PC-3 (cell line): ENCODE measurements at regions not wholly inside any gene's neighbourhood (a gene's known extent, or its start where the extent isn't known, plus 50 kb on each side); places are given as distances from the start of the nearest gene placed in this dataset.

ENCODE experiments used
- ATAC-seq: fragments of 200-7000 bp; cut with Tn5 transposase; 2 replicates; pipeline ENCODE4 v1.9.1; 2020; ENCODE audit warnings: mild to moderate bottlenecking, moderate library complexity
- BruUV-seq: library from RNA; stranded (reverse); fragments of 400-500 nt; replicated peaks from 2 replicates; lab custom pipeline; 2021; lab: Mats Ljungman, UMichigan
- CTCF ChIA-PET: fragments of 300-600 bp; sonication (Branson Sonifier 250); formaldehyde crosslinking; loops from one replicate; lab custom pipeline; 2022; ENCODE audit warnings: antibody characterized with exemption; lab: Charles Lee
- POLR2A ChIA-PET: fragments of 300-600 bp; sonication (Branson Sonifier 250); formaldehyde crosslinking; loops from one replicate; lab custom pipeline; 2022; ENCODE audit warnings: antibody characterized with exemption; ENCODE audit not compliant: unreplicated experiment; lab: Charles Lee
- DNase-seq: peaks from one replicate; pipeline ENCODE4 v3.0.0-alpha.2; 2015
- H2AFZ ChIP-seq: fragments of 300-600 bp; sonication (generic); 2 replicates; pipeline ENCODE4 v1.6.0; 2016; ENCODE audit warnings: antibody characterized with exemption, low read length
- H3F3A ChIP-seq: fragments of 300-600 bp; sonication (generic); one replicate; pipeline ENCODE4 v1.6.0; 2017; ENCODE audit warnings: antibody characterized with exemption, low read length, control low read depth, mild to moderate bottlenecking; ENCODE audit not compliant: unreplicated experiment
- H3K27ac ChIP-seq: fragments of 300-600 bp; sonication (generic); 2 replicates; pipeline ENCODE4 v1.5.1; 2016; ENCODE audit warnings: mild to moderate bottlenecking, low read length
- H3K27me3 ChIP-seq: fragments of 300-600 bp; sonication (generic); 2 replicates; pipeline ENCODE4 v1.6.1; 2016; ENCODE audit warnings: low read length, mixed read lengths
- H3K36me3 ChIP-seq: fragments of 300-600 bp; sonication (generic); 2 replicates; pipeline ENCODE4 v1.6.1; 2016; ENCODE audit warnings: low read depth, mixed run types, low read length, mixed read lengths
- H3K4me1 ChIP-seq: fragments of 300-600 bp; sonication (generic); 2 replicates; pipeline ENCODE4 v1.5.1; 2016; ENCODE audit warnings: low read length; ENCODE audit not compliant: insufficient read depth
- H3K4me2 ChIP-seq: fragments of 300-600 bp; sonication (generic); 2 replicates; pipeline ENCODE4 v1.6.0; 2016; ENCODE audit warnings: low read length
- H3K4me3 ChIP-seq: fragments of 300-600 bp; sonication (generic); 2 replicates; pipeline ENCODE4 v1.5.1; 2016; ENCODE audit warnings: mild to moderate bottlenecking, low read length, mixed read lengths
- H3K79me2 ChIP-seq: fragments of 300-600 bp; sonication (generic); 2 replicates; pipeline ENCODE4 v1.6.1; 2017; ENCODE audit warnings: low read length, mixed read lengths
- H3K9ac ChIP-seq: fragments of 300-600 bp; sonication (generic); 2 replicates; pipeline ENCODE4 v1.6.0; 2016; ENCODE audit warnings: mild to moderate bottlenecking, low read length
- H3K9me2 ChIP-seq: fragments of 300-600 bp; sonication (generic); replicated peaks from 2 replicates; pipeline ENCODE4 v1.6.1; 2016; ENCODE audit warnings: mixed run types, low read length, mixed read lengths
- H3K9me3 ChIP-seq: fragments of 300-600 bp; sonication (generic); 2 replicates; pipeline ENCODE4 v1.6.1; 2016; ENCODE audit warnings: low read length, mixed read lengths
- H4K20me1 ChIP-seq: fragments of 300-600 bp; sonication (generic); 2 replicates; pipeline ENCODE4 v1.6.1; 2016; ENCODE audit warnings: low read length, mixed read lengths
- EZH2 ChIP-seq: fragments of 300-600 bp; sonication (generic); IDR thresholded peaks from one replicate; pipeline ENCODE4 v1.6.1; 2017; ENCODE audit warnings: antibody characterized with exemption, mild to moderate bottlenecking, low read length; ENCODE audit not compliant: unreplicated experiment
- EZH2phosphoT487 ChIP-seq: fragments of 300-600 bp; sonication (generic); IDR thresholded peaks from 2 replicates; pipeline ENCODE4 v1.6.1; 2018; ENCODE audit warnings: mild to moderate bottlenecking, antibody characterized with exemption, low read length, borderline replicate concordance
- intact Hi-C: fragments of 100-400 bp; cut with micrococcal nuclease; formaldehyde crosslinking; loops from 2 replicates; pipeline ENCODE4 v1.9.0; 2023
- TF ChIP-seq, protein P1 (sequence below): fragments of 300-600 bp; sonication (generic); conservative IDR thresholded peaks from 2 replicates; pipeline ENCODE4 v1.5.1; 2017; ENCODE audit warnings: antibody characterized with exemption, low read depth, mild to moderate bottlenecking, low read length

- BruUV-seq = no TSS peak
- POLR2A ChIA-PET = no interaction called here
- CTCF ChIA-PET = no interaction called here
These were observed 554.9 kb downstream of the KLHL4 start for GRCh38 chrX:88072339-88073030.

DNA sequence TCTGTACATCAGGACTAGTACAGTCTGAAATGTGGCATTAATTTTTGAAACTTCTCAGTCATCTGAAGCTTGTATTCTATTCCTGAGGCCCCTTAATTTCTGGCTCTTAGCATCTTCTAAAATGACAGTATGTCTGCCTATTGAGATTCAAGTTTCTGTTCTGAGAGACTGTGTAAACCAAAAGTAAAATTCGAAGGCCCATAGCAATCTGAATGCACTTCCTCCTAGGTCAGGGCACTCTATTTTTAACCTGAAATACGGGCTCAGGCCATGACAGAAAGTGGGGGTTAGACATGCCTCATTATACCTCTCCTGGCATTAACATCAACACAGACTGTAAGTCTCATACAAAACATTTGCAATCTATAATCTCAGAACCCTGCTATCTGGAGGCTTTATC is 584.4 kb downstream of the KLHL4 start:
- H3K4me2 ChIP-seq = no peak overlapping the region
- no peaks in the 10 kb centered on the region for H3K79me2 ChIP-seq
- ChIA-PET POLR2A (no interaction called here), CTCF (no interaction called here)
- no peaks in the 10 kb centered on the region for H3K9me2 ChIP-seq
- H3F3A ChIP-seq = no peaks in the 10 kb centered on the region
- no peak for ATAC-seq
- no peaks in the 10 kb centered on the region for H3K36me3 ChIP-seq
- intact Hi-C loops = no loop called here
- H3K4me3 ChIP-seq = no peak overlapping the region
- no peaks in the 10 kb centered on the region for H4K20me1 ChIP-seq
- H3K9ac ChIP-seq = no peak overlapping the region
- H2AFZ ChIP-seq = no peak overlapping the region
- TF ChIP-seq EZH2 (no peak), EZH2phosphoT487 (no peak)
- TF ChIP-seq, protein P1, sequence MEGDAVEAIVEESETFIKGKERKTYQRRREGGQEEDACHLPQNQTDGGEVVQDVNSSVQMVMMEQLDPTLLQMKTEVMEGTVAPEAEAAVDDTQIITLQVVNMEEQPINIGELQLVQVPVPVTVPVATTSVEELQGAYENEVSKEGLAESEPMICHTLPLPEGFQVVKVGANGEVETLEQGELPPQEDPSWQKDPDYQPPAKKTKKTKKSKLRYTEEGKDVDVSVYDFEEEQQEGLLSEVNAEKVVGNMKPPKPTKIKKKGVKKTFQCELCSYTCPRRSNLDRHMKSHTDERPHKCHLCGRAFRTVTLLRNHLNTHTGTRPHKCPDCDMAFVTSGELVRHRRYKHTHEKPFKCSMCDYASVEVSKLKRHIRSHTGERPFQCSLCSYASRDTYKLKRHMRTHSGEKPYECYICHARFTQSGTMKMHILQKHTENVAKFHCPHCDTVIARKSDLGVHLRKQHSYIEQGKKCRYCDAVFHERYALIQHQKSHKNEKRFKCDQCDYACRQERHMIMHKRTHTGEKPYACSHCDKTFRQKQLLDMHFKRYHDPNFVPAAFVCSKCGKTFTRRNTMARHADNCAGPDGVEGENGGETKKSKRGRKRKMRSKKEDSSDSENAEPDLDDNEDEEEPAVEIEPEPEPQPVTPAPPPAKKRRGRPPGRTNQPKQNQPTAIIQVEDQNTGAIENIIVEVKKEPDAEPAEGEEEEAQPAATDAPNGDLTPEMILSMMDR = no peak
- no peak overlapping the region for H3K27ac ChIP-seq
- H3K4me1 ChIP-seq = no peaks in the 10 kb centered on the region
- DNase-seq = no peak
- BruUV-seq = no TSS peak
- H3K9me3 ChIP-seq = no peaks in the 10 kb centered on the region
- H3K27me3 ChIP-seq = no peaks in the 10 kb centered on the region

More at GRCh38 chrX:88072339-88073030, 554.9 kb downstream of the KLHL4 start:
- H3K9ac ChIP-seq = no peak overlapping the region
- no peaks in the 10 kb centered on the region for H3K27me3 ChIP-seq
- no peaks in the 10 kb centered on the region for H3K36me3 ChIP-seq
- ATAC-seq = no peak
- H3K79me2 ChIP-seq = no peaks in the 10 kb centered on the region
- intact Hi-C loops = no loop called here
- H3K4me1 ChIP-seq = no peaks in the 10 kb centered on the region
- H4K20me1 ChIP-seq = no peaks in the 10 kb centered on the region
- DNase-seq = no peak
- no peak overlapping the region for H3K4me2 ChIP-seq
- no peak overlapping the region for H3K4me3 ChIP-seq
- H3F3A ChIP-seq = no peaks in the 10 kb centered on the region
- no peak for TF ChIP-seq EZH2
- TF ChIP-seq EZH2phosphoT487 = no peak
- TF ChIP-seq, protein P1 = no peak
- H2AFZ ChIP-seq = no peak overlapping the region
- no peaks in the 10 kb centered on the region for H3K9me2 ChIP-seq
- H3K9me3 ChIP-seq = no peaks in the 10 kb centered on the region
- no peak overlapping the region for H3K27ac ChIP-seq

GRCh38 chrX:88135735-88136134 is 611.3 kb upstream of the CPXCR1 start:
- Histone ChIP-seq H3K9me3 (no peaks in the 10 kb centered on the region), H2AFZ (no peak overlapping the region), H4K20me1 (no peaks in the 10 kb centered on the region), H3K36me3 (no peaks in the 10 kb centered on the region), H3K79me2 (no peaks in the 10 kb centered on the region), H3F3A (no peaks in the 10 kb centered on the region), H3K4me1 (no peaks in the 10 kb centered on the region), H3K4me2 (no peak overlapping the region), H3K9ac (no peak overlapping the region), H3K27ac (no peak overlapping the region), H3K27me3 (no peaks in the 10 kb centered on the region), H3K9me2 (no peaks in the 10 kb centered on the region), H3K4me3 (no peak overlapping the region)
- no TSS peak for BruUV-seq
- intact Hi-C loops = loop anchor here (1.0 to 5.0 kb wide), 2 partner anchors 292 to 478 kb away; no protein-coding TSS in a partner anchor
- ChIA-PET POLR2A (no interaction called here), CTCF (no interaction called here)
- ATAC-seq = no peak
- TF ChIP-seq, protein P1 = peak; percentile 62
- no peak for TF ChIP-seq EZH2phosphoT487
- no peak for TF ChIP-seq EZH2
- peak; percentile 35 for DNase-seq
